Brain microvascular endothelial cell (primary cell): ENCODE measurements at regions not wholly inside any gene's neighbourhood (a gene's known extent, or its start where the extent isn't known, plus 50 kb on each side); places are given as distances from the start of the nearest gene placed in this dataset.

Source experiments
- DNase-seq: peaks from one replicate; pipeline ENCODE4 v3.0.0-alpha.2; 2020
- H3K27ac ChIP-seq: fragments of 250-450 bp; sonication (Bioruptor Pico); 2 replicates; pipeline ENCODE4 v1.5.1; 2020; ENCODE audit warnings: mild to moderate bottlenecking, moderate library complexity
- H3K27me3 ChIP-seq: fragments of 250-450 bp; sonication (Bioruptor Pico); replicated peaks from 2 replicates; pipeline ENCODE4 v1.5.1; 2020; ENCODE audit warnings: mild to moderate bottlenecking
- H3K36me3 ChIP-seq: fragments of 250-450 bp; sonication (Bioruptor Pico); replicated peaks from 2 replicates; pipeline ENCODE4 v1.5.1; 2020; ENCODE audit warnings: mild to moderate bottlenecking
- H3K4me3 ChIP-seq: 2 replicates; pipeline ENCODE4 v1.5.1; 2011; ENCODE audit warnings: low read depth, mild to moderate bottlenecking, control low read depth, low read length, moderate library complexity
- in situ Hi-C: cut with HindIII; loops from 2 replicates; pipeline ENCODE4 v1.10.0; 2017; ENCODE audit warnings: low sequenced_read_pairs, low pct_ligation_motif_present
- TF ChIP-seq, protein P1 (sequence below): IDR thresholded peaks from 2 replicates; pipeline ENCODE4 v1.5.1; 2011; ENCODE audit warnings: low read depth, mild to moderate bottlenecking, moderate library complexity, low read length, control low read depth, inconsistent platforms; ENCODE audit errors: missing control alignments

DNA sequence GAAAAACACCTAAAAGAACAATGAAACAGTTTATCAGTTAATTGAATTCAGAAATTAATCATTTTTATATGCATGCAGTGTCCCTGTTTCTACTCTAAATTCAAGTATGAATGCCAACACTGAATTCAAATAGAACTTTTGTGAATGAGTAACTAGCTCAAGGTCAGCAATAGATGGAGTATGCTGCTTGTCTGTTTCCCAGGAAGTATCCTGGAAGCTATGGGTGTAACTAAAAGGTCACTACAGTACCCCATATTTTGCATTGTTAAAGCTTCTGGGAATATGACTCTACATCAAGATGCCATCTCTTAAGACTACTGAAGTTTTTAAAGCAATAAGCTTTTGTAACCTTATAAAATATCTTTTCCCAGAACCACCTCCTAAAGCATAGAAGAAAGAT is 681.4 kb upstream of the FBXO33 start:
- DNase-seq: no peak
- Histone ChIP-seq H3K27ac (no peak overlapping the region), H3K27me3 (no peaks in the 10 kb centered on the region), H3K4me3 (no peak overlapping the region), H3K36me3 (no peaks in the 10 kb centered on the region)
- in situ Hi-C loops: no loop called here
- TF ChIP-seq, protein P1, sequence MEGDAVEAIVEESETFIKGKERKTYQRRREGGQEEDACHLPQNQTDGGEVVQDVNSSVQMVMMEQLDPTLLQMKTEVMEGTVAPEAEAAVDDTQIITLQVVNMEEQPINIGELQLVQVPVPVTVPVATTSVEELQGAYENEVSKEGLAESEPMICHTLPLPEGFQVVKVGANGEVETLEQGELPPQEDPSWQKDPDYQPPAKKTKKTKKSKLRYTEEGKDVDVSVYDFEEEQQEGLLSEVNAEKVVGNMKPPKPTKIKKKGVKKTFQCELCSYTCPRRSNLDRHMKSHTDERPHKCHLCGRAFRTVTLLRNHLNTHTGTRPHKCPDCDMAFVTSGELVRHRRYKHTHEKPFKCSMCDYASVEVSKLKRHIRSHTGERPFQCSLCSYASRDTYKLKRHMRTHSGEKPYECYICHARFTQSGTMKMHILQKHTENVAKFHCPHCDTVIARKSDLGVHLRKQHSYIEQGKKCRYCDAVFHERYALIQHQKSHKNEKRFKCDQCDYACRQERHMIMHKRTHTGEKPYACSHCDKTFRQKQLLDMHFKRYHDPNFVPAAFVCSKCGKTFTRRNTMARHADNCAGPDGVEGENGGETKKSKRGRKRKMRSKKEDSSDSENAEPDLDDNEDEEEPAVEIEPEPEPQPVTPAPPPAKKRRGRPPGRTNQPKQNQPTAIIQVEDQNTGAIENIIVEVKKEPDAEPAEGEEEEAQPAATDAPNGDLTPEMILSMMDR: no peak

DNA sequence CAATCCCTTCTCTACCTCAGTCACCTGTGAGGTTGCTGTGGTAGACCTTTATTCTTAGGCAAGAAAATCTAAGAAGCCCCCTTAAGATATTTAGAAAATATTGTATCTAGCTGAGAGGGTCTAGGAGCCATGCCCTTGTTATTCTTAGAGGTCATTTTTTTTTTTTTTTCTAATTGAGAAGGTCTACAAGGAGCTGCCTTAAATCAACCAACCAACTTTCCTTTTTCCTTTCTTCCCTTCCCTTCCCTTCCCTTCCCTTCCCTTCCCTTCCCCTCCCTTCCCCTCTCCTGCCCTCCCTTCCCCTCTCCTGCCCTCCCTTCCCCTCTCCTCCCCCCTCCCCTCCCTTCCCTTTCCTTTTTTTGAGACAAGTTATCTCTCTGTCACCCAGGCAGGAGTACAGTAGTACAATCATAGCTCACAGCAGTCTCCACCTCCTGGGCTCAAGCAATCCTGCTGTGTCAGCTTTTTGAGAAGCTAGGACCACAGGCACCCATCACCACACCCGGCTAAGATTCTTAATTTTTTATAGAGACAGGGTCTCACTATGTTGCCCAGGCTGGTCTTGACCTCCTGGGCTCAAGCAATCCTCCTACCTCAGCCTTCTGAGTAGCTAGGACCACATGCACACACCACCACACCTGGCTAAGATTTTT is 668.4 kb upstream of the FBXO33 start:
- no peak for DNase-seq
- no peak overlapping the region for H3K27ac ChIP-seq
- H3K36me3 ChIP-seq: no peaks in the 10 kb centered on the region
- TF ChIP-seq, protein P1: no peak
- H3K27me3 ChIP-seq: no peaks in the 10 kb centered on the region
- no peak overlapping the region for H3K4me3 ChIP-seq
- in situ Hi-C loops: no loop called here

GRCh38 chr14:40099316-40099715 is 667.1 kb upstream of the FBXO33 start:
- H3K36me3 ChIP-seq: no peaks in the 10 kb centered on the region
- TF ChIP-seq, protein P1: no peak
- H3K27ac ChIP-seq: no peak overlapping the region
- no peaks in the 10 kb centered on the region for H3K27me3 ChIP-seq
- no peak for DNase-seq
- no peak overlapping the region for H3K4me3 ChIP-seq
- in situ Hi-C loops: no loop called here

- no peak for DNase-seq
- H3K36me3 ChIP-seq: no peaks in the 10 kb centered on the region
- TF ChIP-seq, protein P1: no peak
- H3K27me3 ChIP-seq: no peaks in the 10 kb centered on the region
- in situ Hi-C loops: no loop called here
- no peak overlapping the region for H3K27ac ChIP-seq
- no peak overlapping the region for H3K4me3 ChIP-seq
These were observed 666.2 kb upstream of the FBXO33 start for GRCh38 chr14:40098468-40098867.

DNA sequence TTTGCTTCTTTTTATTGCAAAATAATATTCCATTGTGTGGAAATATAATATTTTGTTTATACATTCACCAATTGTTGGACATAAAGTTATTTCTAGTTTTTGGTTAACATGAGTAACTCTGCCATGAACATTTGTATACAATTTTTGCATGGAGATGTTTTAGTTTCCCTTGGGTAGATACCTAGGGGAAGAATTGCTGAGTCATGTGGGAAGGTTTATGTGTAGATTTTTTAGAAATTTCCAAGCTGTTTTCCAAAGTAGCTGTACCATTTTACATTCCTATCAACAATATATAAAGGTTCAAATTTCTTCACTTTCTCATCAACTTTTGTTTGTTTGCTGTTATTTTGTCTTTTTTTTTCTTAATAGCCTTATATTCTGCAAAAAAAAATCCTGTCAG is 664.7 kb upstream of the FBXO33 start:
- in situ Hi-C loops: no loop called here
- no peak overlapping the region for H3K27ac ChIP-seq
- TF ChIP-seq, protein P1: no peak
- no peaks in the 10 kb centered on the region for H3K27me3 ChIP-seq
- DNase-seq: no peak
- H3K36me3 ChIP-seq: no peaks in the 10 kb centered on the region
- H3K4me3 ChIP-seq: no peak overlapping the region

DNA sequence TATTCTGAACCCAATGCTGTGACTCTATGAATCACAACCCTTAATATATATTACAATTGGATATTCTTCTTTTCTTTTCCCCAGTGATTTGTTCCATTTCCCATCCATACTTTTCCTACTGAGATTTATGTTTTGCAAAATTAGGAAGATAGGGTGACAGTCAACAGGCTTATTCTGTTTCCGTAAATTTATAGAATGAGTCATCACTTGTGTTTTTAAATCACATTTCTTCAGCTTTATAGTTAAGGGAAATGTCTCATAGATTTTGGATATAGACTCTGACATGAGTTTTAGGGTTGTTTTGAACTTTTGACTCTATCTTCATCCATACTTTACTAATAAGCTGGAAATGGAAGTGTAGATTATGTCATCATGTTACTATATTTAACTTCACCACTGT is 661.6 kb upstream of the FBXO33 start:
- Histone ChIP-seq H3K4me3 (no peak overlapping the region), H3K27me3 (no peaks in the 10 kb centered on the region), H3K36me3 (no peaks in the 10 kb centered on the region), H3K27ac (no peak overlapping the region)
- DNase-seq: no peak
- in situ Hi-C loops: no loop called here
- TF ChIP-seq, protein P1: no peak
